HG03280 (cell line): ENCODE measurements at regions not wholly inside any gene's neighbourhood (a gene's known extent, or its start where the extent isn't known, plus 50 kb on each side); places are given as distances from the start of the nearest gene placed in this dataset.

Experiments
- ATAC-seq: cut with Tn5 transposase; IDR thresholded peaks from one replicate; pipeline ENCODE4 v1.9.1; 2021; ENCODE audit warnings: mild to moderate bottlenecking, moderate library complexity; ENCODE audit not compliant: unreplicated experiment

DNA sequence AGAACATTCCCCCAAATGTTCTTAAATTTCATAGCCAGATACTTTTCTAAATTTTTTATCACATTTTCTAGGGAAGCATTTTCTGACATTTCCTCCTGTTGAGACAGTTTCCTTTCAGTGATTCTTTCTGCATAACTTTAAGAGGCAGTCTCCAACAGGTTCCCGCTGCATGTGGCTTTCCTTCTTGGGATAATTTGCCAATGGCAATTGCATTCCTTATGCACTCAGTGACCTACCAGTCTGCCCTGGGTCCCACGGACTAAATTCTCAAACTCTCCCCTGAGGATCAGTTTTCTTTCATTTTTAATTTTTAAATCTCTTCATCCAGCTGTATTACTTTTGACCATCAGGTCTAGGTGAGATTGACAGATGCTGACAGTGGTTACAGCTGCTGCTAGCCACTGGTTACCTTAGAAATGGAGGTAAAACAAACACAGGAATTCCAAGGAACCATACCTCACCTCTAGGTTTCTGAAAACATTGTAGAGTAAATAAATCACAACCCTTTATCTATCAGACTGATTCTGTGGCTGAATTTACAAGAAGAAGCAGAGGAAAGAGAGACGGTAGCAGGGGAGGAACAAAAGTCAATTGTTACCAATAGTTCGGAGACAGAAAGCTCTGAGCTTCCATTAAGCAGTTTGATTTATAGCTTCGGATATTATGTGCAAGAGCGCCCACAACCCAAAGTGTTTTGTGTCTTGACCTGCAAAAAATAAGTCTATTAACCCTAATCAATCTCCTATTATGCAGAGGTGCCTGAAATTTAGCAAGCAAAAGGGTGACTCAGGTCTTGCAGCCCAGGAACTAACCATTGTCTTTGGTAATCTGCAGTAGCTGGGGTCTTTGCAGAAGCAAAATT, 216.0 kb downstream of the PMP22 start:
- no peak for ATAC-seq

DNA sequence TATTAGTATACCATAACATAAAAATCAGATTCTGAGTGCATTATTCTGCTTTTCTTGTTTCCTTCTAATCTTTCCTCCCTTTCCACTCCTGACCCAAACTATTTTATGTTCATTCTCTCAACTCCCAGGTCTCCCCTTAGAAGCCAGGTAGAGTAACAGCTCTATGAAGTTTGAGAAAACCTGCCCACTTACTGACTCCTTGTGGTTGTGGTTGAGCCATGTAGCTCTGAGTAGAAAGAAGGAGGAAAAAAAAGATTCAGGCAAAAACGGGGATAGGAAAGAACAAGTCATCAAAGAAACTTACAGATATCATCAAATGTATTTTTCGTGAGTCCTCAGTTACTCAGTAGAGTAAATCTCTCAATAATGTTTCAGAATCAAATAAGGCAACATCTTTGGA, 216.7 kb downstream of the PMP22 start:
- no peak for ATAC-seq

DNA sequence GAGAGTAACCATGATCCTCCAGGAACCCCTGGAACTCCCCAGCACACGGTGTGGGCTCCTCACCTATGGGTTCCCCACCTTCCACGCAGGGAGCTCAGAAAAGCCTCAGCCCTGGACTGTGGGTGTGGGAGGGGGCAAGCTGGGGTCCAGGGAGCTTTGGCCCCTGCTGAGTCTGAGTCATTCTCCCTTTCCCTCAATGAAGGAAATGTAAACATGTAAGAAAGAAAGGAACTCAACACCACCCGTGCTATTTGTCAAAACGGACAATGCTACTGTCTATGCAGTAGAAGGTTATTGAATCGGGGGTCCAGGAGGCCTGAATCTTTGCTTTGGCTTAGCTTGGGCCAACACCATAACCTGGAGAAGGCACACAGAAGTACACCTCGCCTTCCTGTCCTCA, 222.8 kb downstream of the PMP22 start:
- ATAC-seq, result no peak

DNA sequence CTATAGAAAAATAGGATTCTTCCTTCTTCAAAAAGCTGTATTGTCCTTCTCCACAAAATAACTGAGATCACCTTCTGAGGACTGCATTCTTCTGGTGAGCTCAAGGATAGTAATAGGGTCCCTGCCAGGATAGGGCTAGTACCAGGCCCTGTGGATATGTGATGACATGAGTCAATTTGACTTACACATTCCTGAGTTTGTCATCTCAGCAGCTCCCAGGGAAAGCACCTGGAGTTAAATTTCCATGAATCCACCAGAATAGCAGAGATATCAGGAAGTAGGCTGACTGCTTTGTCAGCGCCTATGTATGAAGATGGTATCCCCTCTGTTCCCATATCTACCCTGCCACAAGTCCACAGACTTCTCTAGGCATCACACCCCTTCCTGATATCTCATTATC, 225.8 kb downstream of the PMP22 start:
- ATAC-seq, result no peak

DNA sequence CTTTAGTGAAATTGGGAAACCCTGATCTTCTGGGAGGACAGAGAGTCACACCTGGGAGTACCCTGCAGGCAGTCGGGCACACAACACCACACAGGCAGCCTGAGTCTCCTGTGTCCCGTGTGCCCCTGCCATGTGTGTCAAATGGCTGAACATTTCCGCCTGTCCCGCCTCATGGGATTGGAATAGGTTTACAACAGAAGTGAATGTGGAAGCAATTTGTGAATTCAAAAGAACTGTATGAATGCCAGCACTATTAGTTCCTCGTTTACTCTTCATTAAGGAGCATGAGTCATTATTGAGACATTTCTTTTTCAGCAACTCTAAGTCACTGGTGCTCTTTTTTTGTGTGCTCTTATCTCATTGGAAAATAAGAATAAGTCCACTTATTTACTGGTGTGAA, 226.5 kb downstream of the PMP22 start:
- ATAC-seq, result no peak

DNA sequence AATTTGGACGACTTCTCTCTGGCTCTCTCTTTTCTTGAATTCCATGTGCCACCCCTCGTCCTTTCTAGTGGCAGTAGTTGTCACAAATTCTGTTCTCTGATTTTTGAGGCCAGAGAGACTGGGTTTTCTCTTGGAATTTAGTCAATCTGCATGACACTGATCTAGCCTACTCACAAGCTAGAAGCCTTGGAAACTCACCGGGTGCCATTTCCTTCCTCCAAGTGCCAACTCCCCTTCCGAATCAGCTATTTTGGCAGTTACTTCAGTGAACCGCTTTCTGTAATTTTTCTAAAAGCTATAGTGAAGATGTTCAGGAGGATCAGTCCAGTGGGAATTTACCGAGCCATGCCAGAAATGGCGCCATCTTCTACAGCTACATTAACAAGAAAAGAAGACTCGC, 228.9 kb downstream of the PMP22 start:
- ATAC-seq, result no peak

DNA sequence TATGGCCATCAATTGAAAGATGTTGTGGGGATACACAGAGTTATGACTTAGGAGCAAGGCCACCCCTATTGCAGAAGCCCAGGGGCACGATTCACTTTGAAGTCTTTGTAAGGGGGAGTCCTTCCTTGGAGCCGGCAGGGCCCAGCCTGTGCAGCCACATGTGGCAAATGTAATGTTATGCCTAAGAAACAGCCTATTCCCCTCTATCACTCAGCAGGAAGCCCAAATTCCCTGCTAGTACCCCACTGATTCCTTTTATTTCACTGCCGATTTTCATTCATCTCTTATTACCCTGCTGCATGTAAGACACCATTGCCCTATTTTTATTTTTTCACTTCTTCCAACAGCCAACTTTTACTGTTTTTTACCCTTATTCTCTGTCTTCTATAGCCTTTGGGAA, 233.2 kb downstream of the PMP22 start:
- no peak for ATAC-seq

DNA sequence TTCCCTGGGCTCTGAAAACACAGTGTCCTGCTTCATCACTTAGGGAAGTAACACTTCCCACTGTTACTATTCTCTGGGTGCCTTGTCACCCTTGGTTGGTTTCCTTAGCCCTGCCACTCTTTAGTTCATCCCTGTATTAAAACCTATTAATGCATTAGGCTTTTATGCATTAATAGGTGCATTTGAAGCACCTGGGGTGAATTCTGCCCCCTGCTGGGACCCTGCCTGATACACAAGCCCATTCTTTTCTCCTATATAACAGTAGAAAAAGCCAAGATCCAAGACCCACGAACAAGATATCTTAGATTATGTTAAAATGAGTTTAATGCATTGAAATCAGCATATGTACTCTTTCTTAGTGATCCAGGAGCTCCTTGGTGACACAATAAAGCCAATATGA, 235.7 kb downstream of the PMP22 start:
- ATAC-seq, result no peak

DNA sequence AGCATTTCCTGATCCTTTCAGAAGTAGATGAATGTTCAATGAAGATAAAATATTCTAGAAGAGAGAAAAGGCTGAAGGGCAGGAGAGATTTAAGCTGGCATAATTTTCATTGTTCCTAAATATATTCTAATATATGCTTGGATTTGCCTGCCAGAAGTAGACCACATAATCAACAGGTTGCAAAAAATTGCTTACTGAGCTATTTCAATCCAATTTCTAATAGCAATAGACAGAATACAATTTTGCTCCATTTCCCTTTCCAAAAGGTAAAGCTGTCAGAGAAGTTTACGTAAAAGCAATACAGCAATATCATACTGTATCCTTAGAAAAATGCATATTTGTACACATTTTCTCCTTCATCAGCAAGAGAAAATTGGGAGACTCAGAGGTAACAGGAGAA, 237.3 kb downstream of the PMP22 start:
- no peak for ATAC-seq

DNA sequence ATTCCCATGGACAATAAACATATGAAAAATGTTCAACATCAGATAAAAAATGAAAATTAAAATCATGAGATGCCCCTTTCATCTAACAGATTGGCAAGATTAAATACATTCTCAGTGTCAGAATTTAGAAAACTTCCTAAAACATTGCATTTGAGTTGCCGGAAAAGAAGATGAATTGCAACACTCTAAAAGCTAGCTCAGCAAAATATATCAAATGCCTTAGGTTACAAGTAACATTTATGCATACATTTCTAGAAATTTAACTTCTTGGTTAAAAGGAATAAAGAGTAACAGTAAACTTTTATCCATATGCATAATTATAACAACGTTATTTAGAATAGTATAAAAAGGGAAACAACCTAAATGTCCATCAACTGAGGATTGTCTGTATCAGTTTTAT, 239.0 kb downstream of the PMP22 start:
- ATAC-seq, result no peak

DNA sequence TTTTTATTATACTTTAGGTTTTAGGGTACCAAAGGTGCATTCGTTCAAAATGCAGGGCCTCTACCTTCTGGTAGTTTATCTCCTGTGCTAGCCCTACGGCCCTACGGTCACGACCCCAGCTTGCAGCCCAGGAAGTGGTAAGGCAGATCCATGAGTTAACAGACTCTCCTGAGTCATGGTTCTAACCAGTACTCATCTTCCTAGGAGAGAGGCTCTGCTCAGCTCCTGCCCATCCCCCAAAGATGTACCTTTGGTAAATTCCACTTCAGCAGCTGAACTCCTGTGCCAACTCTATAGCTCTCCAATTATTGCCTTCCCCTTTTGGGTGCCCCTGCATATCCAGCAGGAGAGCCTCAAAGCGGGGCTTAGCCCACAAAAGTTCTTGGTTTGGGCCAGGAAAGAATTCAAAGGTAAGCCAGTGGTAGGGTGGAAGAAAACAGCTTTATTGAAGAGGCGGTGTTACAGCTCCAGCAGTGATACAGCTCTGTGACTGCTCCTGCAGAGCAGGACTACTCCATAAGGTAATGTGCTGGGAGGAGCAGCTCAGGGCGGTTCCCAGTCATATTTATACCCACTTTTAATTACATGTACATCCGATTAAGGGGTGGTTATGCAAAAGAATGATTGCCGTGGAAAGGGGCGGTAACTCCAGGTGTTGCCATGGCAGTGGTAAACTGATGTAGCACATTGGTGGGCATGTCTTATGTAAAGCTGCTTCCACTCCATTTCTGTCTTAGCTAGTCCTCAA, 241.4 kb downstream of the PMP22 start:
- no peak for ATAC-seq

DNA sequence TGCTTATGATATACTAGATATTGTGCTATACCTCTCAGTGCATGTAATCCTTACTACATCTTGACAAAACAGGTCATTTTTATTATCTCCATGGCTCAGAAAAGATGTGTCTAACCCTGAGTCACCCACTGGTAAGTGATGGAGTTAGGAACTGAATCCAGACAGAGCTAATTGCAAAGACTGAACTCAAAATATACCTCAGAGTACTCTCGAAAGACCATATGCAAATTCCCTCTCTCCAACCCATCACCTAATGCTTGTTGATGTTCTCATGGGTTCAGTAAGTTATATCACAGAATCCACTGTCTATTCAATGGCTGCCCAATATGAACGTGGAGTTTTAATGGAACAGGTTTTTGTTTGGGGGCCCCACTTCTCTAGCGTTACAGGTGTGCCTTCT, 246.0 kb downstream of the PMP22 start:
- no peak for ATAC-seq

DNA sequence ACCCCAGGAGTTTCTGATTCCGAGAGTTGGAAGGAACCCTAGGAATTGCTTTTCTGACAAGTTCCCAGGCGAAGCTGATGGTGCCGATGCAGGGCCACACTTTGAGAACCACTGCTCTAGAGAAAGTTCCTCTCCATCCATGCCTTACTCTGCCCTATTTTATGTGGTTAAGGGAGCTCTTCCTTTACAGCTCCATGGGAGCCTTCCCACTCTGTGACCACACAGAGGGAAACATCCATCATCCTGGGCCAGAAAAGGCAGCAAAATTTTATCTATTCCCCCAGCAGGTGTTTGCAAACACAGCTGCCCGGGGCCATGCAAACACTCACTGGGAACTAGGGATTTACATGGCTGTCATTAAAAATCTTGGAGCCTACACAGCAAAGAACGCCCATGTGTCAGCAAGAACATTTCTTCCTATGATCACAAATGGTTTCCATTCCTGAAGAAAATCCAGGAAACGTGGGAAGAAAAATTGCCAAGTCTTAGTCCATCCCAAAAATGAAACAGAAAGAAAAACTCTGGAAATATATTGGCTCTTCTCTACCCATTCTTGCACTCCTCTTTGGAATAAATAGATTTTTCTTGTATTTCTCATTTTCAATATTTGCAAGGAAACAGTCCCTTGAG, 252.7 kb downstream of the PMP22 start:
- no peak for ATAC-seq

DNA sequence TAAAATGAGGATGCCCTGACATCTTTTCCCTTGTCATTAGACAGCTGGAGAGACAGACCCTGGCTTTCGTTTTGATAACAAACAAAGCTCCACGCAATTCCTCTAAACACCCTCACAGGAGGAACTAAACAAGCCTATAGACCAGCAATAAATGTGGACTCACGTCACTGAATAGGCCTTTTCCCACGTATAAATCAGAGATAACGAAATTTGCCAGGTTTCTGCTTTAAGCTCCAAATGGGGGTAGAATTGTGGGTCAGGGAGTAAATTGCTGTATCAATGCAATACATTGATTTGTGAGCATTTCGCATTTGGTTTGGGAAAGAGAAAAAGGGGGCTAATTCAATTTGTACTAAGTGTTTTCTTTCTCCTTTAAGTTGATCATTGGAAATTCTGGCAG, 256.0 kb downstream of the PMP22 start:
- ATAC-seq, result no peak

DNA sequence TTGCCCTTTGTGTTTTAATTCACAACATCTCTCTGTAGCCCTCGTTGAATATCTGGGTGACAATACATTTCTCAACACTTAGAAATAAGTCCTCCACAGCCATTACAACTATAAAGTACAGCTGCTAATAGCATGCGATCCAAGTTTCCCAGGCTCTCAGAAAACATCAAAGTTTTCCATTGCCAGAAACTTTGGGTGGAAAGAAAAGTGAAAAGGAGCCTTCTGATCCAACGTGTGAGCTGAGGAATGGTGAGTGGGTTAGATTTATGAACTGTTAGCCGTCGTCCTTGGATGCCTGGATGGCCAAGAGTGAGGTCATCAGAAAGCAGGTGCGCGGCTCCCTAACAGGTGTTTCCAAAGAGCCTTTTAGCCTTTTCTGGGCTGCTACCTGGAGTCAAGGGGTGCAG, 258.0 kb downstream of the PMP22 start:
- ATAC-seq, result no peak

DNA sequence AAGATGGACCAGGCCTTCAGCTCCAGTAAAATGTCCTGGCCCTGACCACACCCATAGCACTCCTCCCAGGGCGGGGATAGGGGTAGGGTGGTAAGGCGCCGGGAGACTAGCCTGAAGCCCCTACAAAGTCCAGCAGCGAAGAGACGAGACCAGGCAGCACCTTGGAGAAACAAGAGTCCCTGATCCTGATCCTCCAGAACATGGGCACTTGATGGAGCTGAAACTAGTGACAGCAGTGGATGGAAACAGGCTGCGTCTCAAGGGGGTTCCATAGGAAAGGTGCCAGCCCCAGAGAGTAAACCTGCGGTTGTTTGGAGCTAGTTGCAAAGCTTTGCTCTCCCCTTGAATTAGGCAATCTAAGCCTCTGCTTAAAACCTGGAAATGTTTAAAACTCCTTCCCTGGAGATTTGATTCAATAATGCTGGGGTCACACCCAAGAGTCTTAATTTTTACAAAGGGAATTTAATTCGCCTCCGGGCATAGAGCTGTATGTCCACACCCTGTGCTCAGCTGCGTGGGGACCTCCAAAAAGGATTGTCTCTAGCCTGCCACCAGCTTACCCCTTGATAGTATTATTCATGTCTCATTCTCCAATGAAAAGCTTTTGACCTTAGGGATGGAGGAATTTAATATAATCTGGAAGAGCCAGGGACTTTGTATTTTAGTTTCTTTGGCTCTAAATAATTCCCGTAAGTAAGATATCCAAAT, 258.6 kb downstream of the PMP22 start:
- ATAC-seq, result no peak

DNA sequence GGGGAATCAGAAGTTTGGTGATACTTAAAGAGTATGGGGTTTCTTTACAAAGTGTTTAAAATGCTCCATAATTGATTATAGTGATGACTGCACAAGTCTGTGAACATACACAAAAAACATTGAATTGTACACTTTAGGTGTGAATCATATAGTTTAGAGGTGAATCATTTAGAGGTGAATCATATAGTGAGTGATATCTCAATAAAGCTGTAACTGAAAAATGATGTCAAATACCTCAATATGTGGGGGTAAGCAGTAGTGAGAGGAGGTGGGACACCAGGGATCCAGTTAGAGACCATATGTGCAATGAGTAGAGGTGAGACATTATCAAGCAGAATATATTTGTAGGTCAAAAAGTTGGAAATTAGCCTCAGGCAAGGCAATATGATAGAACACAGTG, 264.5 kb downstream of the PMP22 start:
- no peak for ATAC-seq

DNA sequence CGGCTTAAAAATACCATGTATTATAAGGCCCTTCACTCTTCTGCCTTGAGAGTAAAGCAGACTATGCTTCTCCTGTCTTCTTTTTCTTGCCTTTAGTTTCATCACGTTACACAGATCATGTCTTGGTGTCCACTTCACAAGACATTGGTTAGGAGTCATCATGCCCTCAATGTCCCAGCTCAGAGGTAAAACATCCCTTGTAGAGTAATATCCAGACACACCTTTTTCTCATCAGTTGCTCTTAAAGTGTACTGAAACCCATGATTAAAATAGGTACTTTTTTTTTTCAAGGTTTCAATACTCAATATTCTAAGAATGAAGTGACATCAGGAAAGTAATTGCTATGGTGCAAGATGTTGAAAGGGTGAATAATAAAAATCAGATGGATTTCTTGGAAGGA, 267.8 kb downstream of the PMP22 start:
- no peak for ATAC-seq

DNA sequence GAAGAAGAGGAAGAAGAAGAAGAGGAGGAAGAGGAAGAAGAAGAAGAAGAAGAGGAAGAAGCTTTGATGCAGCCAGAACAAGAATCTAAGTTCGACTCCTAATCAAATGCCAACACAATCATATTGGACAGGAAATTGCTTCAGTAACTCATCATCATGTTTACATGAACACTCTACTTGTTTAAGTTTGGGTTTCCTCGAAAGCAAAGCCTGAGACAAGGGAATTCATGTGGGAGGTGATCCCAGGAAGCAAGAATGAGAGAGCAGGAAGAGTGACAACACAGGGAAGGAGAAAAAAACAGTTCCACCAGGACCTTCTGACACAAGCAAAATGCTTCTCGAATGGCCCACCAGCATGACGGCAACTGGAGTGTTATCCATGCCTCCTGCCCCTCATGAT, 279.0 kb downstream of the PMP22 start:
- ATAC-seq, result no peak

DNA sequence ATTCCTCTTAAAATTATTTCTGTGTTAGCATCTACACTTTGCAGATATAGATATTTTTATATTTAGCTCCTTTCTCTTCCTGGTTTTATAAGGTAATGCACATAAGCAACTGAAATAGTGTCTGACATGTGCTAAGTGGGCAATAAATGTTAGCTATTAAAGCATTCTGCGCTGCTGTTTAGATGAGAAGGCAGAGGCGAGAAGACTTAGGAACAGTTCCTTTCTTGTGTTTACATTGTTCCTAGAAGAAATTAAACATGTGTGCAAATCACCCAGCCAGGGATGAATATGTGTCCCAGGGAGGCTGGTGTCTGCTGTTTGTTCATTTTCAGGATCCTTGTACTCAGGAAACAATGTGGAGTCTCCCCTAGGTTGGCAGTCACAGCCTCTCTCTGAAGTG, 292.3 kb downstream of the PMP22 start:
- no peak for ATAC-seq

DNA sequence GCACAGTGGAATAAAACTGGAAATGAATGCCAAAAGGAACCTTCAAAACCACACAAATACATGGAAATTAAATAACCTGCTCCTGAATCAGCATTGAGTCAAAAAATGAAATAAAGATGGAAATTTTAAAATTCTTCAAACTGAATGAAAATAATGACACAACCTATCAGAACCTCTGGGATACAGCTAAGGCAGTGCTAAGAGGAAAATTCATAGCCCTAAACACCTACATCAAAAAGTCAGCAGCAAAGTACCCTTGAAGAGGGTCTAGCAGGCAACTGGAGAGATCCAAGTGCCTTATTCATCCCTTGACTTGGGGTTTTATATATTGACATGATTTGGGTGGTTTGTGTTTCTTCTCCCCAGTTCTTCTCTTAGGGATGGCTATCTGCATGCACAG, 294.1 kb downstream of the PMP22 start:
- no peak for ATAC-seq
